Stomach (tissue), 4 donors: ENCODE measurements at regions not wholly inside any gene's neighbourhood (a gene's known extent, or its start where the extent isn't known, plus 50 kb on each side); places are given as distances from the start of the nearest gene placed in this dataset.

Source experiments
- CTCF ChIP-seq, 7 experiments: fragments of 450-650 bp in 4 of 7; fragments of 200-600 bp in 3 of 7; sonication (generic) in 3 of 7; IDR thresholded peaks; one replicate each; pipeline ENCODE4 v1.5.1; 2016 to 2019; ENCODE audit warnings: antibody characterized with exemption in 7 of 7, control low read depth in 2 of 7, mild to moderate bottlenecking in 1 of 7
- POLR2A ChIP-seq, 4 donors: fragments of 450-650 bp; IDR thresholded peaks; one replicate each; pipeline ENCODE4 v1.6.1; 2016; ENCODE audit warnings: antibody characterized with exemption in 4 of 4, control low read depth in 2 of 4, mild to moderate bottlenecking in 1 of 4, moderate library complexity in 1 of 4
- POLR2AphosphoS5 ChIP-seq, 3 donors: sonication (generic); formaldehyde crosslinking; IDR thresholded peaks; one replicate each; pipeline ENCODE4 v1.6.1; 2016; ENCODE audit warnings: antibody characterized with exemption in 3 of 3

- TF ChIP-seq CTCF (IDR thresholded peaks at IDR 0.05) (no peak), POLR2AphosphoS5 (IDR thresholded peaks at IDR 0.05) (no peak), POLR2A (IDR thresholded peaks at IDR 0.05) (no peak)
Observed at GRCh38 chr6:21748343-21749056, 154.9 kb downstream of the SOX4 start.
